HG03354 (cell line): ENCODE measurements at regions not wholly inside any gene's neighbourhood (a gene's known extent, or its start where the extent isn't known, plus 50 kb on each side); places are given as distances from the start of the nearest gene placed in this dataset.
"Not testable (repeated sequence)": the region's sequence is repeated elsewhere in the genome, so short reads cannot be mapped to it uniquely, and the experiment has no call there.

ENCODE experiments used
- ATAC-seq: cut with Tn5 transposase; IDR thresholded peaks from one replicate; pipeline ENCODE4 v1.9.1; 2021; ENCODE audit warnings: mild to moderate bottlenecking; ENCODE audit not compliant: unreplicated experiment, poor library complexity, severe bottlenecking

DNA sequence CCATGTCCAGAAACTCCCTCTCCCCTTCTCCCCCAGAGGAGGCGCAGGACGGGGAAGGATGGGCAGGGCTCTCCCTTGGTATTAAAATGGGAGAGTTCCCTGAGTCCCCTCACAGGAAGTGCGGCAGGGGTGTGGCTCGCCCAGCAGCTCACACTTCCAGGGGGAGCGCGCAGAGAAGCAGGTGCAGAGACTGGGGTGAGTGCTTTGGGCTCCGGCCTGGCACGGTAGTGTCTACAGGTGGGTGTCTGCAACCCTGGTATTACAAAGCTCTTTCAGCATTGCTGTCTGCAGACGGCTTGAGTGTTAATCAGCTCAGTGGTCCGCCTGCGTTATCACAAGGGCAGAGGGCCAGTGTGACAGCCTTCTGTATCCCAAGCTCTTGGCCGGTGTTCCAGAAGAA lies 114.9 kb upstream of the FBXL7 start:
- no peak for ATAC-seq

DNA sequence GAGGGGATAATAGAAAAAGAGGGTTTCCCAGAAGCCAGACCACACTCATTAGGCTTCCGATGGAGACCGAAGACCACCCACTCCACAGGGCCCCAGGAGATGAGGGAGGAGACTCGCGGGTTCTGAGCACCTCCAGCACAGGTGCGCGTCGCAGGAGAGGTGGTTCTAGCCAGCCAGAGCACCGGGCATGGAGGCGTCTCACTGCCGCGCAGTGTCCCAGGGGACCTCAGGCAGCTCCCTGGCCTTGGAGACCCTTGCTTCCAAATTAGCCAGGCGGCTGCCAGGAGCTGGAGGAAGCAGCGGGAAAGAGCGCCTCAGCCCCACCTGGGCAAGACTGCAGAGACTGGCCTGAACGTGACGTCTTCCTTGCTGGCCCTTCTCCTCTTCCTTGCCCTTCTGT lies 115.4 kb upstream of the FBXL7 start:
- no peak for ATAC-seq

DNA sequence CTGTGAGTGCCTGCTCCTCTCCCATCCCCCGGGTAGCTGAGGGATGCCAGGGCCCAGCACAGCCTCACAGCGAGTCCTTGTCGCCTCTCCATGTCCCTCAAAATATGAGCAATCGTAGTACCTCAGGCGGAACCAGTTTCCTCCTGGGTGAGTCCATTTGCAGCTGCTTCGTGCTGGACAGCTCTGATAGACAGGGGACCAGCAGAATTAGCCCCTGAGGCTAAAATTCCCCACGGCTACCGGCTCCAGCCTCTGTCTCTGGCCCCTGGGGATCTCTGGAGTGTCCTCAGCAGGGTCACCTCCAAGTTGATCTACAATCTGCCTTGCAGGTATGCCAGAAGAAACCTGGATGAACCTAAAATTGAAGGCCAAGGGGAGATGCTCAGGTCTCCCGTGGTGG lies 115.8 kb upstream of the FBXL7 start:
- ATAC-seq = no peak

DNA sequence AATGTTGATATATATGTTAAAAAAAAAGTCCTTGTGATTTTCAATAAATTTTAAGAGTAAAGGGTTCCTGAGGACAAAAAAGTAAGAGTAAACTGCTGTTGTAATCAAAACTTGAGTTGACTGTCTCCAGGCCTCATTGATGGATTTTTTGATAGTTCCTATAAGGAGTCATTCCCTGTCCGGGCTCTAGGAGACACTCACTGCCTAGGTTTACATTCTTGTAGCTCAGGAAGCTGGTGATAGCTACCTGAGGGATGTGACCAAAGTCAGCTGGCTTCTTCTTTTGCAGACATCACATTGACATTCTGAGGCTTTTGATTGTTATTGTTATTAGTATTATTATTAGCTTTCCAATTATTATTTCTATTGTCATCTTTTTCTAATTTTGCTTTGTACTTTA lies 116.5 kb upstream of the FBXL7 start:
- no peak for ATAC-seq

DNA sequence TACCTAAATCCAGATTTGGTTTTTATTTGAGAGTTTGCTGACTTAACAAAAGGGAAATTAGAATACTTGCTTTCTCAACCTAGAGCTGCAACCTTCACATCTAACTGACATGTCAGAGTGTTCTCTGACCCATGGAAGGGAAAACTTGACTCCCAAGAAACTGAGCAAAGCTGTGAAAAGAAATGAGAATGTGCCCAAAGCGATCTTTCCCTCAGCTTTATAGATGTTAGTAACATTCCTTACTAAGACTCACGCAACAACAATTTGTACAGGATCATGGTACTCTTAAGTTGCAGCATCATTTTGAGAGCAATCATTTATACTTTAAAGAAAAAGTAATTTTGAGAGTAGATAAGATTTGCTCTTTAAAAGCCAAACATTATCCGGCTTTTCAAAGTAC lies 117.0 kb upstream of the FBXL7 start:
- ATAC-seq = no peak

DNA sequence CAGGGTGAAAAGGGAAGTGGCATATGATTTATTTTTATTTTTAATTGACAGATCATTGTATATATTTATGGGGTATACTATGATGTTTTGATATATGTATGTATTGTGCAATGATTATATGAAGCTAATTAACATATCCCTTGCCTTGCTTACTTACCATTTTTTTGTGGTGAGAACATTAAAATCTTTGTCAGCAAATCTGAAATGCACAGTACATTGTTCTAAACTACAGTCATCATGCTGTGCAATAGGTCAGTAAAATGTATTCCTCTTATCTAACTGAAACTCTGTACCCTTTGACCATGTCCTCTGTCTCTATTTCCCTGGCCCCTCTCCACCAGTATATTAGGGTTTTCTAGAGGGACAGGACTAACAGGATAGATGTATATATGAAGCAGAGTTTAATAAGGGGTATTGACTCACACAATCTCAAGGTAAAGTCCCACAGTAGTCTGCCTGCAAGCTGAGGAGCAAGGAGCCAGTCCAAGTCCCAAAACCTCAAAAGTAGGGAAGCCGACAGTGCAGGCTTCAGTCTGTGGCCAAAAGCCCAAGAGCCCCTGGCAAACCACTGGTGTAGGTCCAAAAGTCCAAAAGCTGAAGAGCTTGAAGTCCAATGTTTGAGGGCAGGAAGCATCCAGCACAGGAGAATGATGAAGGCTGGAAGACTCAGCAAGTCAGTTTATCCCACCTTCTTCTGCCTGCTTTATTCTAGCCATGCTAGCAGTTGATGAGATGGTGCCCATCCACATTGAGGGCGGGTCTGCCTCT lies 122.2 kb upstream of the FBXL7 start:
- no peak for ATAC-seq

DNA sequence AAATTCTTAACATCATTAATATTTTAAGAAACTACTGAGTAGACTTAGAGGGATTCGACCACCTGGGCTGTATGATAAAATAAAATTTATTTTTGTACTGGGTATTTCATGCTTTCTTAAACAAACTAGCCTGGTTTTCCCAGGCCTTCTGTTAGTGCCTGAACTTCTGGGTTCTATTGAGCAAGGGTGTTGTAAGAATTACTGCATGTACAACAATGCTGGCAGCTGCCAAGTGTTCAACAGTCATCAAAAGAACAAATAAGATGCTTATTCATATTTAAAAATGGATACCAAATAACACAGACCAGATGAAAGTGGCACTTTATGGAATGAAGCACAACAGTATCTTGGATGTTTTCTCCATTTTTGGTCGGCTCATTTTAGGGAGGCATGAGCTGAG lies 123.2 kb upstream of the FBXL7 start:
- ATAC-seq = no peak

DNA sequence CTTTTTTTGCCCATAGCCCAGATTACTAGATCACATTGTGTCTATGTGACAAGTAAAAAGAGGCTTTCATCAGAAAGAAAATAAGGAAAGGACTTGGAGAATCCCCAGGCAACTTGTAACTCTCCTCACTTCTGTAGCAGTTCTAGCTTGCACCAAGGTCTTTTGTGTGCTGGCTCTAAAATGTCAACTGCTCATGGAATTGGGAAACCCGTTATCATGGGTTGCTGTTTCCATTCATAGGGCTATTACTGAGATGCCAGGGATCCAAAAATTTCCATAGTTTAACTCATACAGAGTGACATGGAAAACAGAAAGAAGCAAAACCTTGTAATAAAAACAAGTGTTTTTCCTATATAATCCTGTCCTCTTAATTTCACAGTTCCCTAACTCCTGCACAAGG lies 123.9 kb upstream of the FBXL7 start:
- ATAC-seq = no peak

DNA sequence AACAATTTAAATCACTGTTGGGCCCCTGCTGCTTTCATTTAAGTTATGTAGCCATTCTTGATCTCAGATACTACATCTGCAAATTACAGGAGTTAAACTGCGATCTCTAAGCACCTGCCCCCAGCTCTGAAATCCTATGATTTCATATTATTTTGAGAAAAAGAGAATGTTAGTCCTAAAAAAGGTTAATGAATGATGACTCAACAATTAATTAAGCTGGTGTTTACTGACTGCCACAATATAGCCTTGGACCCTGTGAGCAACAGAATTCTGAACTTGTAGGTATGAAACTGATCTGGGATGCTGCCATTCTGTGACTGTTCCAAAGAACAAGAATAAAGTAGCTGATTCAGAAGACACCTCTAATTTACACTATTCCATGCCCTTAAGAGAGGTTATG lies 124.4 kb upstream of the FBXL7 start:
- ATAC-seq = no peak

DNA sequence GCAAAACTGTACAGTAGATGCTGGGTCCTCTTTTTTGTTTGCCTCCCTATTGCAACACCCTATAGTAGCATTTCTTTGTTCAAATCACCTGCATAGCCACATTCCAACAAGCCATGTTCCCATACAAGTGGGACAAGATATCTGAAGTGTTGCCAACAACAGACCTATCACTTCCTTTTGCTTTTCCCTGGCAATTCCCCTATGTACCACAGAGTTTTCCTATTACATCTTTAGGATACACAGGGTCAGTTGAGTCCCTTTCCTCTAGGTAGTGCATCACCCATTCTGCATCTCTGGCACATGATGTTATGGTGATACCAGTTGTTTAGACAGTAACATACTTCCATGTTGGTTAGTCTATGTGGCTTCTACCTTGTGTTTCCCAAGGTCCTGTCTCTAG lies 125.1 kb upstream of the FBXL7 start:
- no peak for ATAC-seq

DNA sequence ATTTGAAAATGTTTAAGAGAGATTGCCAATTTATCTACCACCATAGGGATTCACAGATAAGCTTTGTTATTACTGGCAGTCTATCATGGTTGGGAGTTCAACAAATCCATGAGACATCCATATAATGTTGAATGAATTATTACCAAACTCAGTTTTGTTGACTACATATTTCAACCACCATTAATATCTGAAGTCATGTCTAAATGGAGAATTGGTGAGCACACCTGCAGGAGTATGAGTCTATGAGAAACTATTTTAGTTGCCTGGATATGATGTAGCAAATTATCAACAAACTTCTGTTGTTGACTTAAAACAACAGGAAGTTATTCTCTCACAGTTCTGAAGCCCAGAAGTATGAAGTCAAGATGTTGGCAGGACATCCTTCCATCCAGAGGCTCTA lies 126.8 kb upstream of the FBXL7 start:
- no peak for ATAC-seq

DNA sequence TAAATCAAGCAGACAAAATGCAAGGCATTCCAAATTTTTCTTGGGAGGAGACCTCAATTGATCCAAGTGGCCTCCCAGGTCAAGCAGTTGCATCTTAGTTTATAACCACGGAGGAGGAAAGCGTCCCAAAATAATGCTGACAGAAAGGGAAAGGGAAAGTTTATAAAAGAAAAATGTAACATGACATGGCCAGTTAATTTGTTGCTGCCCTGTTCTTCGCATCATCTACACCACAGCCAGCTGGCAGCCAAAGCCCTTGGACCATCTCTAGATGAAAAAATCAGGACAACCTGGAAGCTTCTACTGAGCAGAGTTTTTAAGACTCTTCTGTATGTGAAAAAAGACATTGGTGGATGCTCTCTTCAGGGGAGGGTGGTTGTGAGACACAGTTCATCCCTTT lies 128.8 kb upstream of the FBXL7 start:
- ATAC-seq = no peak

DNA sequence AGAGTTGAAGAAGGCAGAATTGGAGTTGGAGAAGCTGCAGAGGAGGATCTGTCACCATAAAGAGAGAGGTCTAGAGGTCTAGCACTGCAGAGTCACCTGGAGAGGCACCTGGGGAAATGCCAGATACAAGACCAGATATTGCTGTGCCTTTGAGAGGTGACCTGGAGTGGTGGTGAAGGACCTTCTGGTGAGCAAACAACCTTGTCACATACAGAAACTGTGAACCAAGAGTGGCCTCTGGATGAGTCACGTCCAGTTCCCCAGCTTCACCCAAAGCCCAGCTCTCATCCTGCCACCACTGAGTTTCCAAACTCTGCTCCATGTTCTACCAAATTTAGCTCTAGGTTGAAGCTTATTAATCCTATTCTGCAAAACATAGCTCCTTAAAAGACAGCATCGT lies 131.1 kb upstream of the FBXL7 start:
- ATAC-seq = no peak

DNA sequence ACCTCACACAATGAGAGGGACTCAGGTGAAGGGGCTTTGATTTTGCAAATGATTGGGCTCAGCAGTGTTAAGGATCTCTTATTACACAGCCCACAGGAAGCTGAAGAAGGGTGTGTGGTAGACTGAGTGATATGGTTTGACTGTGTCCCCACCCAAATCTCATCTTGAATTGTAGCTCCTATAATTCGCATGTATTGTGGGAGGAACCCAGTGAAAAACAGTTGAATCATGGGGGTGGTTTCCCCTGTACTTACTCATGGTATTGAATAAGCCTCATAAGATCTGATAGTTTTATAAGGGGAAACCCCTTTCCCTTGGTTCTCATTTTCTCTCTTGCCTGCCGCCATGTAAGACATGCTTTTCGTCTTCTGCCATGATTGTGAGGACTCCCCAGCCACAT lies 132.5 kb upstream of the FBXL7 start:
- no peak for ATAC-seq

DNA sequence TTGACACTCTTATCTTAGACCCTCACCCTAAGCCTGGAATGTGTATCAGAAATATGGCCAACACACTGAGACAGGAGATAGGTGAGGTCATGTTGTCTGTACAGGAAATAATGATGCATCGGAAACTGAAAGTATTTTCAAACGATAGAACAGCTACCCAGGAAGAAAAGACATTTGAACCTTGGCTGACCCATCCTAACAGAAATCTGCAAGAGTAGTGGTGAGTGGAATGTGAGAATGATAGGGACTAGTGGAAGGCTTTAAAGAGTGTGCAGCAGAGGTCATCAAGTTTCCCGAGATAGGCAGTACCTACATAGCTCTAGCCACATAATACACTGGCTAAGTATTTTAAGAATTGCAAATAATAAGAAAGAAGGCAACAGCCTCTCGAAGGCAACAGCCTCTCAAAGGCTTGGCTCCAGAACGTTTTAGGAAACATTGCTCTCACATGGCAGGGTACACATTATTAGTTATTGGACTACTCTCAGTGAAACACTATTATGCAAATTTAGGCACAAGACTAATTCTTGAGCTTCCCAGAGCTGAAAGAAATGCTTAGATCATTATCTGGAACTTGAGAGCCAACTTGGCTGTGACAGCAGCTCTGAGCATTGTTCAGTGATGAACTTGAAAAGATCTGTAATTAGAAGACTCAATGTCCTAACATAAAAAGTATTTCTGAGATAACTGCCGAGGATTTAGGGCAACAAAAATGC lies 133.1 kb upstream of the FBXL7 start:
- ATAC-seq = no peak

DNA sequence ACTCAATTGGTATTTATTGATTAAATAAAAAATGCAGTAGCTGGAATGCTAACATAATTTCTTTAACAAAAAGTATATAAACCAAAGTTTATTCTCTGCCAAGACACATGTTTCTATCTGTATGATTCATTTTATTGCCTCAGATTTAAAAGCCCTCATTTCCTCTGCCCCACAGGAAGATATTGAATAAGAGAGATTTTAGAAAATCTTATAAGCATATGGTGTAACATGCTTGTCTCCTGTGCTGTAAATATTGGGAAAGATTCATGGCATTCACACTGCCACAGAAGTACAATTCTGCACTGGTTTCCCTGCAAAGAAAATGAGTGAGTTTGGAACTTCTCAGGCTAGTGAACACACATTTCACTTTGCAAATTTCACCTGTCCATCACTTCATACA lies 134.9 kb upstream of the FBXL7 start:
- ATAC-seq = no peak

DNA sequence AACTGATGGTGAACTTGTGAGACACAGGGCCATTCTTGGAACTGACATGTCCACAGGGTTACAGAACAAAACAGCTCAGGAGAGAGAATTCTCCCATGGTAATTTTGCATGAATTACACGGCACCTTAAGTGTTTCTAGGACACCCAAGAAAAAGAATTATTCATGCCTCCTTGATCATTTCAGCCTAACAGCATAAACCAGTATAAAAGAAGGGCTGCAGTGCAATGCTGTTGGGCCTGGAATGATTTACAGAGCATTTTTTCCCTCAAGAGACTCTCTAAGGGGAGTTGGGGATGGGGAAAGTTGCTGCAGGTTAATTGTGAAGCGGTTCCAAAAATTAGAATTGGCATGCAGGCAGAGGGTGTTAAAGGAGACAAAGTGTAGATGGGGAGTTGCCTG lies 136.4 kb upstream of the FBXL7 start:
- no peak for ATAC-seq

DNA sequence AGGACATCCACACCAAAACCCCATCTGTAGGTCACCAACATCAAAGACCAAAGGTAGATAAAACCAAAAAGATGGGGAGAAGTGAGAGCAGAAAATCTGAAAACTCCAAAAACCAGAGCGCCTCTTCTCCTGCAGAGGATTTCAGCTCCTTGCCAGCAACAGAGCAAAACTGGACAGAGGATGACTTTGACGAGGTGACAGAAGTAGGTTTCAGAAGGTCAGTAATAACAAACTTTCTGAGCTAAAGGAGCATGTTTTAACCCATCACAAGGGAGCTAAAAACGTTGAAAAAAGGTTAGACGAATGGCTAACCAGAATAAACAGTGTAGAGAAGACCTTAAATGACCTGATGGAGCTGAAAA lies 142.9 kb upstream of the FBXL7 start:
- ATAC-seq = not testable (repeated sequence)

DNA sequence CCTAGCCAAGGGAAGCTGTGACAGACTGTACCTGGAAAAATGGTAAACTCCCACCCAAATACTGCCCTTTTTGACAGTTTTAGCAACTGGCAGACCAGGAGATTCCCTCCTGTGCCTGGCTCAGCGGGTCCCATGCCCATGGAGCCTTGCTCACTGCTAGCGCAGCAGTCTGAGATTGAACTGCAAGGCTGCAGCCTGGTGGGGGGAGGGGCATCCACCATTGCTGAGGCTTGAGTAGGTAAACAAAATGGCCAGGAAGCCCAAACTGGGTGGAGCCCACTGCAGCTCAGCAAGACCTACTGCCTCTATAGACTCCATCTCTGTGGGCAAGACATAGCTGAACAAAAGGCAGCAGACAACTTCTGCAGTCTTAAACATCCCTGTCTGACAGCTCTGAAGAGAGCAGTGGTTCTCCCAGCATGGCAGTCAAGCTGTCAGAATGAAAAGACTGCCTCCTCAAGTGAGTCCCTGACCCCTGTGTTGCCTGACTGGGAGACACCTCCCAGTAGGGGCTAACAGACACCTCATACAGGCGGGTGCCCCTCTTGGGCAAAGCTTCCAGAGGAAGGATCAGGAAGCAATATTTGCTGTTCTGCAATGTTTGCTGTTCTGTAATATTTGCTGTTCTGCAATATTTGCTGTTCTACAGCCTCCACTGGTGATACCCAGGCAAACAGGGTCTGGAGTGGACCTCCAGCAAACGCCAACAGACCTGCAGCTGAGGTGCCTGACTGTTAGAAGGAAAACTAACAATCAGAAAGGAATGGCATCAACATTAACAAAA lies 143.5 kb upstream of the FBXL7 start:
- not testable (repeated sequence) for ATAC-seq

DNA sequence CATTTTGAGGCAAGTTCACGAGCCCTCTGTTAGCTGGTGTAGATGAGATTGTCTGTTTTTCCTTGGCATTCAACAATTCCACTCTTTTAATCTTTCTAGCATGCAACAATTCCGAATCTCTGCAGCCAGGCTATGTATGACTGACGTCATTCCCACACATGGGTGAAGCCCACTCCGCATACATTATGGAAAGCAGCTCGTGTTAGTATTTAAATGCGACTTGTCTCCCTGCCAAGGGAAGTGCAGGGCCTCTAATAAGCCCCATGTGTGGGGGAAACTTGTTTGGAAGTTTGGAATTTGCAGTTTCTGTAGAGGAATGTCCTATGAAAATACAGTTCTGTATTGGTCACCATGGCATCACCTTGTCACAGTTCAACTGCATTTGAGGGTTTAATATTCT lies 146.0 kb upstream of the FBXL7 start:
- no peak for ATAC-seq

DNA sequence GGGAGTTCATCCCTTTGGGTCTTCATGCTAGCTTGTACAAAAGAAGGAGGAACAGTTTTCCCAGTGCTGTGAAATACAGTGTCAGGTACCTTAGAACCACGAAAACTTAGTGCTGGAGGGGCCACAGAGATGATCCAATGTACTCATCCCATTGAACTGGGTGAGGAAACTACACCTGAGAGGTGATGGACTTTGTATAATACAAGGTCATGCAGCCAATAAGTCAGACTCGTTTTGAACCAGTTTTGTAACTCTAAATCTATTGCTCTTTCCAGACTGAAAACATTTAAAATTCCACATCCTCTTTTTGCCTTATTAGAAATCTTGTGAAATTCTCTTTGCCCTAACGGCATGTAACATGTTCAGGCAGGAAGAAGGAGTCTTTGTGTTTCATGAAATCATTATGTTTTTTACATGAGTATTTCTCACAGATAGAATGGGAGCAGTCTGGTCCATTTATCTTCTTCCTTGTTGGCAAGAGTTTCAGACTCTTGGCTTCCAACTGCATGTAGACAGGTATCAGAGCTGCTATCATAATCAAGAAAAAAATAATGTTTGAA lies 146.8 kb upstream of the FBXL7 start:
- ATAC-seq = no peak
